GM19468 (cell line): ENCODE measurements at regions not wholly inside any gene's neighbourhood (a gene's known extent, or its start where the extent isn't known, plus 50 kb on each side); places are given as distances from the start of the nearest gene placed in this dataset.

Experiments
- ATAC-seq: cut with Tn5 transposase; IDR thresholded peaks from one replicate; pipeline ENCODE4 v1.9.1; 2021; ENCODE audit warnings: mild to moderate bottlenecking, moderate library complexity, moderate number of reproducible peaks; ENCODE audit not compliant: unreplicated experiment; ENCODE audit errors: extremely low read depth

GRCh38 chr3:117616227-117616626, 906.6 kb downstream of the TUSC7 start:
- ATAC-seq = no peak

- ATAC-seq = no peak
These were observed 908.3 kb downstream of the TUSC7 start for GRCh38 chr3:117617906-117618305.

GRCh38 chr3:117618462-117618861, 908.9 kb downstream of the TUSC7 start:
- no peak for ATAC-seq

- no peak for ATAC-seq
These were observed 910.2 kb downstream of the TUSC7 start for GRCh38 chr3:117619805-117620204.

- no peak for ATAC-seq
These were observed 912.7 kb downstream of the TUSC7 start for GRCh38 chr3:117622171-117622841.

GRCh38 chr3:117624424-117624823, 914.8 kb downstream of the TUSC7 start:
- ATAC-seq = no peak

- no peak for ATAC-seq
These were observed 915.6 kb downstream of the TUSC7 start for GRCh38 chr3:117625174-117625573.

- no peak for ATAC-seq
These were observed 917.0 kb downstream of the TUSC7 start for GRCh38 chr3:117626577-117626976.

GRCh38 chr3:117628823-117629291, 919.3 kb downstream of the TUSC7 start:
- no peak for ATAC-seq

GRCh38 chr3:117629505-117629904, 919.9 kb downstream of the TUSC7 start:
- no peak for ATAC-seq

- ATAC-seq = peak; percentile 62
These were observed 920.9 kb downstream of the TUSC7 start for GRCh38 chr3:117630469-117630868.

GRCh38 chr3:117630885-117631284, 921.3 kb downstream of the TUSC7 start:
- ATAC-seq = no peak

GRCh38 chr3:117631781-117632180, 922.2 kb downstream of the TUSC7 start:
- no peak for ATAC-seq

GRCh38 chr3:117632191-117632590, 922.6 kb downstream of the TUSC7 start:
- ATAC-seq = no peak

- peak; percentile 31 for ATAC-seq
These were observed 923.6 kb downstream of the TUSC7 start for GRCh38 chr3:117633207-117633606.

GRCh38 chr3:117637666-117638065, 928.1 kb downstream of the TUSC7 start:
- no peak for ATAC-seq

- no peak for ATAC-seq
These were observed 934.6 kb downstream of the TUSC7 start for GRCh38 chr3:117644203-117644602.

- ATAC-seq = no peak
These were observed 936.1 kb downstream of the TUSC7 start for GRCh38 chr3:117645561-117646242.

- ATAC-seq = no peak
These were observed 937.9 kb downstream of the TUSC7 start for GRCh38 chr3:117647435-117647834.

GRCh38 chr3:117651246-117651645, 941.7 kb downstream of the TUSC7 start:
- no peak for ATAC-seq

- no peak for ATAC-seq
These were observed 946.8 kb downstream of the TUSC7 start for GRCh38 chr3:117656391-117656790.

- no peak for ATAC-seq
These were observed 947.7 kb downstream of the TUSC7 start for GRCh38 chr3:117657278-117657677.
